ENCODE measurements at regions not wholly inside any gene's neighbourhood (a gene's known extent, or its start where the extent isn't known, plus 50 kb on each side); places are given as distances from the start of the nearest gene placed in this dataset.

DNA sequence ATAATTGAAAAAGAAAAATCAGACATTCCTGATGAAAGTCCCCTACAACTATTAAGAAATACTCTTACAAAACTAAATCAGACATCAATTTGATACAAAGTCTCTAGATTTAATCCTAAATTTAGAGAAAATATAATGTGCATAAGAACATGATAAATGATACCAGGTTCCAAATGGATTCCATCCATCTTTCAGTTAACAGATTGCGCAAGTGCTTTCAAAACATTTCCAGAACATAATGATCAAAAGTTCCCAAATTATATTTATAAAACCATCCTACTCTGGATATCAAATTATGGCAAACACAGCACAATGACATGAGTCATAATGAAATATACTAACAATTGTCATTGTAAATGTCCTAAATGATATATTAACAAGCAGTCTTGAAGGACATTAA lies 151.0 kb upstream of the GYPC start:
- Histone ChIP-seq H3K4me3 (no peak overlapping the region), H3K27ac (no peak overlapping the region), H3K4me1 (no peaks in the 10 kb centered on the region), H3K27me3 (no peaks in the 10 kb centered on the region), H3K36me3 (ENCODE audit: low read depth, missing control alignments) (no peaks in the 10 kb centered on the region), H3K9me3 (no peaks in the 10 kb centered on the region)
- no peak for DNase-seq
- TF ChIP-seq, protein P1, sequence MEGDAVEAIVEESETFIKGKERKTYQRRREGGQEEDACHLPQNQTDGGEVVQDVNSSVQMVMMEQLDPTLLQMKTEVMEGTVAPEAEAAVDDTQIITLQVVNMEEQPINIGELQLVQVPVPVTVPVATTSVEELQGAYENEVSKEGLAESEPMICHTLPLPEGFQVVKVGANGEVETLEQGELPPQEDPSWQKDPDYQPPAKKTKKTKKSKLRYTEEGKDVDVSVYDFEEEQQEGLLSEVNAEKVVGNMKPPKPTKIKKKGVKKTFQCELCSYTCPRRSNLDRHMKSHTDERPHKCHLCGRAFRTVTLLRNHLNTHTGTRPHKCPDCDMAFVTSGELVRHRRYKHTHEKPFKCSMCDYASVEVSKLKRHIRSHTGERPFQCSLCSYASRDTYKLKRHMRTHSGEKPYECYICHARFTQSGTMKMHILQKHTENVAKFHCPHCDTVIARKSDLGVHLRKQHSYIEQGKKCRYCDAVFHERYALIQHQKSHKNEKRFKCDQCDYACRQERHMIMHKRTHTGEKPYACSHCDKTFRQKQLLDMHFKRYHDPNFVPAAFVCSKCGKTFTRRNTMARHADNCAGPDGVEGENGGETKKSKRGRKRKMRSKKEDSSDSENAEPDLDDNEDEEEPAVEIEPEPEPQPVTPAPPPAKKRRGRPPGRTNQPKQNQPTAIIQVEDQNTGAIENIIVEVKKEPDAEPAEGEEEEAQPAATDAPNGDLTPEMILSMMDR (IDR thresholded peaks at IDR 0.05) = no peak
- TF ChIP-seq POLR2A (IDR thresholded peaks at IDR 0.05) = no peak
- intact Hi-C loops (cut with DNase I; ENCODE audit: low total_unique reads) = no loop called here
- WGBS, 2 donors = 92 to 100% methylated on average over 1 of the region's 1 CpG

GRCh38 chr2:126506786-126507185 lies 149.2 kb upstream of the GYPC start:
- no peak overlapping the region for H3K4me3 ChIP-seq
- H3K36me3 ChIP-seq (ENCODE audit: low read depth, missing control alignments) = no peaks in the 10 kb centered on the region
- WGBS, 2 donors = 27 to 31% methylated on average over 1 of the region's 1 CpG
- TF ChIP-seq, protein P1 (IDR thresholded peaks at IDR 0.05) = no peak
- no peak for TF ChIP-seq POLR2A (IDR thresholded peaks at IDR 0.05)
- no peaks in the 10 kb centered on the region for H3K9me3 ChIP-seq
- H3K4me1 ChIP-seq = no peaks in the 10 kb centered on the region
- no peaks in the 10 kb centered on the region for H3K27me3 ChIP-seq
- intact Hi-C loops (cut with DNase I; ENCODE audit: low total_unique reads) = no loop called here
- no peak overlapping the region for H3K27ac ChIP-seq
- DNase-seq = no peak

DNA sequence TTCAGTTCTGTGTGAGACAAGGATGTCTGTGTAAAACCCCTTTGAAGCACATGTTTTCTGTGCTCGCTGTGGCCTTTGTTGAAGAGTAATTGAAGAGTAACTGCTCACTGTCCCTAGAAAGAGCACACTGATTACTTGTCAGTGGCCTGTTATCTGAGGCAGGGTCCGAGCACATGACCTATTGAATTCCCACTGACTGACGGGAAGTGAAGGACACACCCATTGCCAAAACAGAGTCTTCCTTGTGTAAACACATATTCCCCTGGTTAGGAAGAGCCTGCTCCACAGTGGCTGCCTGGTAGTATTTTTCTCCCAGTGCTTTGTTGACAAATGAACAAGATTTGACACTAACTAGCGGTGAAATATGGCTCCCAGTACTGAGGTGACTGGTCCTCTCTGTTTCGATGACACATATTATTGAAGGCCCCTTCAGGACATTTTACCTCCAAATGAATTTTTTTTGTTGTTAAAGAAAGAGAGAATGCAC lies 148.5 kb upstream of the GYPC start:
- intact Hi-C loops (cut with DNase I; ENCODE audit: low total_unique reads) = no loop called here
- TF ChIP-seq, protein P1 (IDR thresholded peaks at IDR 0.05) = no peak
- no peak for TF ChIP-seq POLR2A (IDR thresholded peaks at IDR 0.05)
- Histone ChIP-seq H3K4me1 (no peaks in the 10 kb centered on the region), H3K27me3 (no peaks in the 10 kb centered on the region), H3K27ac (no peak overlapping the region), H3K4me3 (no peak overlapping the region), H3K9me3 (no peaks in the 10 kb centered on the region), H3K36me3 (ENCODE audit: low read depth, missing control alignments) (no peaks in the 10 kb centered on the region)
- 54 to 68% methylated on average over 5 of the region's 5 CpGs for WGBS, 2 donors
- no peak for DNase-seq

DNA sequence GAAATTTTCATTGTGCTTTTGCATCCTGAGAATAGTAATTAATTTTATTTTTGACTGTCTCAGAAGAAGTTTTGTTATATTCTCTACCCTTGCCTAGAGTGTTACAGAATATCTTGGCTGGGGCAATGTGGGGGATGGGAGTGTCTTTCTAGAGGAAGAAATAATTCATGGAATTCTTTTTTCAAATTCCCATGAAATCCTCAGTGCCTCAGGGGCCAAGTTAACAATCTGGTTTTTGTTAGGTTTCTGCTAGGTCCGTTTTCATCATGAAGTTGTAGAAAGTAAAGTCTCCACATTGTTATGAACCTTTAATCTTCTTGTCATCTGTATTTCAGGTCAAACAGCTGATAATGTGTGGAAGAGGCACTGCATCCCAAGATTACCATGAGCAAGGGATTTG lies 145.6 kb upstream of the GYPC start:
- no peaks in the 10 kb centered on the region for H3K9me3 ChIP-seq
- H3K36me3 ChIP-seq (ENCODE audit: low read depth, missing control alignments) = no peaks in the 10 kb centered on the region
- intact Hi-C loops (cut with DNase I; ENCODE audit: low total_unique reads) = no loop called here
- 31 to 35% methylated on average over 1 of the region's 1 CpG for WGBS, 2 donors
- no peak for DNase-seq
- no peaks in the 10 kb centered on the region for H3K4me1 ChIP-seq
- H3K27ac ChIP-seq = no peak overlapping the region
- H3K4me3 ChIP-seq = no peak overlapping the region
- TF ChIP-seq POLR2A (IDR thresholded peaks at IDR 0.05) = no peak
- TF ChIP-seq, protein P1 (IDR thresholded peaks at IDR 0.05) = no peak
- H3K27me3 ChIP-seq = no peaks in the 10 kb centered on the region

DNA sequence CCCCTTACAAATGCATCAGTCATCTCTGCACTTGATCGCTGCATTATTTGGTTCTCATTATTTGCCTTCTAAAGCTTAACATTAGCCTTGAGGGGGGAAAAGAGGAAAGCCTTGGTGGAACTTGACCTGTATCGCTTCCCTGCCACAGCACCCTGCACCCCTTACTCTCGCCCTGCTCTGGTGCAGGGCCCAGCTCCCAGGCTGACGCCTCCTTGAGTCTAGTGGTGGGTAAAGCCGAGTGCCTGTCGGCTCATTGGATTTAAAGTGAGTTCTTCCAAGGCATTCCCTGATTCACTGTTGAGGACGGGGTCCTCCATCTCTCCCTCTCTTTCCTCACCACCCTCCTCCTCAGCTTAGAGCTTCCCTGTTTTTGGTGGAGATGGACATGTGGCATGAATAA lies 145.0 kb upstream of the GYPC start:
- WGBS, 2 donors = 87 to 96% methylated on average over 7 of the region's 7 CpGs
- no peak overlapping the region for H3K4me3 ChIP-seq
- H3K27ac ChIP-seq = no peak overlapping the region
- intact Hi-C loops (cut with DNase I; ENCODE audit: low total_unique reads) = no loop called here
- no peaks in the 10 kb centered on the region for H3K9me3 ChIP-seq
- no peaks in the 10 kb centered on the region for H3K4me1 ChIP-seq
- no peaks in the 10 kb centered on the region for H3K27me3 ChIP-seq
- no peak for DNase-seq
- TF ChIP-seq, protein P1 (IDR thresholded peaks at IDR 0.05) = no peak
- no peak for TF ChIP-seq POLR2A (IDR thresholded peaks at IDR 0.05)
- H3K36me3 ChIP-seq (ENCODE audit: low read depth, missing control alignments) = no peaks in the 10 kb centered on the region
